GM12892 (cell line): ENCODE measurements at regions not wholly inside any gene's neighbourhood (a gene's known extent, or its start where the extent isn't known, plus 50 kb on each side); places are given as distances from the start of the nearest gene placed in this dataset.

Source experiments
- POLR2A ChIP-seq: IDR thresholded peaks from 2 replicates; pipeline ENCODE4 v1.6.1; 2011; ENCODE audit warnings: low read depth, low read length, control low read depth
- POLR2AphosphoS5 ChIP-seq: IDR thresholded peaks from 2 replicates; pipeline ENCODE4 v1.6.1; 2011; ENCODE audit warnings: low read depth, low read length, control low read depth

GRCh38 chr18:28690836-28691495 lies 514.0 kb upstream of the CDH2 start:
- TF ChIP-seq POLR2A (no peak), POLR2AphosphoS5 (no peak)
